HG03196 (cell line): ENCODE measurements at regions not wholly inside any gene's neighbourhood (a gene's known extent, or its start where the extent isn't known, plus 50 kb on each side); places are given as distances from the start of the nearest gene placed in this dataset.

Source experiments
- ATAC-seq: cut with Tn5 transposase; IDR thresholded peaks from one replicate; pipeline ENCODE4 v1.9.1; 2021; ENCODE audit not compliant: unreplicated experiment

DNA sequence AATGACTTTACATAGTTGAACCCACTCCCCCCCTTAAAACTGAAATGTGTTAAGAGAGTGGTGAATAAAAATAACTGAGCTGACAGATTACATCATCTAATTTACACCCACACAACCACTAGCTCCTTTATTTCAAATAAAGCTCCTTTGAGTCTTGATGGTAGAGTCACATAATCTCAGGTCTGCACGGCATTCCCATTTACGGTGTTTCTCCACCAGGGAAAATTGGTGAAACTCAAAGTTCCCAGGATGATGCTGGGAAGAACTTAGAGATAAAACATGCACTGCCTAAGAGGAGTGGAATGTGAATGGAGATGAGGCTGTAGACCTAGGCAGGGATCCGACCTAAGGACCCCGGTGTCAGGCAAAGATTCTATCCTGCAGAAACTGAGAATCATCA lies 727.8 kb upstream of the ADAMTS5 start:
- ATAC-seq = no peak

DNA sequence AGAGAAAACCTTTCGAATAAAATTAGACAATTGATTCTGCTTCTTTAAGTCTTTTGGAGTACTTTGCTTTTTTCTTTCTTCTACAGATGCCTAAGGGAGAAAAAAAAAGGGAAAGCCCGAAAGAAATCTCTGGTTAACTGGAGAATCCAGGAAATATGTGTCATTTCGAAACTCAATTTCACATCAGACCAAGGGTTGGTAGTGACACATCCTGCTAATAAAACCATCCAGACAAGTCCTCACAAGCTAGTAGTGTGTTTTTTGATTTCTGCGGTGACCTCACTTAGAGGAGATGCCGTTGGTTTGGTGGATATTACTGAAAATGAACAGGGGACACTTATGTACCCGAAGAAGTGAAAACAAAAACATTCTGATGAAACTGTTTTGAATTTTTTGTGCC lies 726.5 kb upstream of the ADAMTS5 start:
- no peak for ATAC-seq

- no peak for ATAC-seq
Measured at GRCh38 chr21:27691516-27691915, 724.6 kb upstream of the ADAMTS5 start.

GRCh38 chr21:27691006-27691405 lies 724.1 kb upstream of the ADAMTS5 start:
- ATAC-seq = no peak

DNA sequence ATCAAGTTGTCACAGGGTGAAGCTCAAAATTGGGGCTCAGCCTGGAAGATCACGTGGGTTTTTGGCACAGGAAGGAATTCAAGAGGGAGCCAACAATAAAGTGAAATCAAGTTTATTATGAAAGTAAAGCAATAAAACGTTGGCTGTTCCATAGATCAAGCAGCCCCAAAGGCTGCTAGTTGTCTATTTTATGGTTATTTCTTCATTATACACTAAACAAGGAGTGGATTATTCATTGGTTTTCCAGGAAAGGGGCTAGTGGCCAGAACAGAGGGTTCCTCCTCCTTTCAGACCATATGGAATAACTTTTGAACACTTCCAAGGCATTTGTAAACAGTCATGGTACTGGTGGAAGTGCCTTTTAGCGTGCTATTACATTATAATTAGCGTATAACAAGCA lies 723.5 kb upstream of the ADAMTS5 start:
- ATAC-seq = no peak

GRCh38 chr21:27688773-27689172 lies 721.9 kb upstream of the ADAMTS5 start:
- ATAC-seq = no peak

GRCh38 chr21:27683292-27683691 lies 716.4 kb upstream of the ADAMTS5 start:
- ATAC-seq = no peak

- no peak for ATAC-seq
Measured at GRCh38 chr21:27681841-27682240, 715.0 kb upstream of the ADAMTS5 start.

DNA sequence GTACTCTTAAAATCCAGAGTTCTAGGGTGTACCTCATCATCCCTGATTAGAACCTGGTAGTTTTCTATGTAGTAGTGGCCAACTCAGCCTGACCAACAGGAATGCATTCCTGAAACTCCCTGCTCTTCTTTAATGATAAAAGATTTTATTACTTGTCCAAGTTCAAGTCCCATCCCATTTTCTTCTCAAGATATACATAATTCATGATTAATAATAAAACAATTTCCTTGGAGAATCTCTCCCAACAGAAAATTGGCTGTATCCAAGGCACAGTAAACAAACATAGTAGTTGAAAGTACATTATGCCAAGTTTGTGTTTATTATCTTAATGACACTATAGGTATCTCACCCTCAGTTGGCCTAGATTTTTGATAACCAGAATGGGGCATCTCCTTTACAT lies 714.1 kb upstream of the ADAMTS5 start:
- ATAC-seq = no peak

- no peak for ATAC-seq
Measured at GRCh38 chr21:27680181-27680580, 713.3 kb upstream of the ADAMTS5 start.

DNA sequence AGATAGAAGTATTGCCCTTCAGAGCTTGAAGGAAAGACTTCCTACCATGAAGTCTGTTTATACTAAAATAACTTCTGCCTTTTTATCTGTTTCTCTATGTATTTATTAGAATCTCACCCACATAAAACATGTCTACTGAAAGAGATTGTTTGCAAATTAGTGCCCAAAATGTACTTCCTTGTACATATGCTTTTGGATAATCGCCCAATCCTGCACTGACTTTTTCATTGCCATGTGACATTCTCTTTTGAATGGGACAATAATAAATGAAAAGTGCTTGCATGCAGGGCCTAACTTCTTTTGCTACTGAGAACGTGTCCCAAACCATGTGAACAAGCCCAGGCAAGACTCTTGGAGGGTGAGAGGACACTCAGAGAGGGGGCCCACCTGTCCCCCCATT lies 711.6 kb upstream of the ADAMTS5 start:
- no peak for ATAC-seq

DNA sequence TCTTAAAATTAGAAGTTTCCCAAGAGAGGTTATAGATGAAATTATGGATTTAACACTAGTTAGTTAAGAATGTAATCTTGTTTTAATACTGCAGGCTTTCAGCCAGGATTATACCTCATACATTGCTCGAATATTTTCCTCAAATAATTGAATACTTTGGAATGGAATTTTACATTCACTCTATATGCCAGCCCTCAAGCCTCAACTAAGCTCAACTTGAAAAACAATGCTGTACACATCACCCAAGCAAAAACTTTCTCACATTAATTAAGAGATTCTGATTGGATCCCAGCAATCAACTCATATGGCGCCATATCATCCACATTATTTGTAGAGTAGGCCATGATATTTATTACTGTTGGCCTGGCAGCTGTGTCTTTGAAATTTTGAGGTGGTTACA lies 710.7 kb upstream of the ADAMTS5 start:
- ATAC-seq = no peak

- ATAC-seq = no peak
Measured at GRCh38 chr21:27675306-27675705, 708.4 kb upstream of the ADAMTS5 start.

DNA sequence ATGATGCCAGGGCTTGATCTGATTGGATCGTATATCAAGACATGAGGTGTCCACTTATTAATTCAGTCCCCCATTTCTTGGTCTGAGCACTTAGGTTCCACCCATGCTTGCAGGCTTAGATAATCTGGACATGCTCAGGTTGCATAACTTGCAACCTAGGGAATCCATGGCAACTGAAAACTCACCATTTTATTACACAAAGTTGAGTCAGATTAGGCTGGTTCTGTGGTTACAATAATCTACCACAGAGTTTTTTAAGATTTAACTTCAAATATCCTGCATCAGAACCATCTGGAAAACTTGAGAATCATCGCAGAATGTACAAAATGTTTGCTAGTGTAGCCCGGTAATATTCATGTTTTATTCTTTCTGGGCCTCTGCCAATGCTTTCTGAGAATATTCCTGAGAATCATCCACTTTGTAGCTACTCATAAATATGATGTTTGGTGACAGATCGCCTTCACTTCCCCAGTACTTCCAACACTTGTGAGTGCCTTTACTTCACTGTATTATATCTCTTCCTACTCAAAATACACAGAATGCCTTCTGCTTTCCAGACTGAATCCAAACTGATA lies 707.2 kb upstream of the ADAMTS5 start:
- no peak for ATAC-seq

DNA sequence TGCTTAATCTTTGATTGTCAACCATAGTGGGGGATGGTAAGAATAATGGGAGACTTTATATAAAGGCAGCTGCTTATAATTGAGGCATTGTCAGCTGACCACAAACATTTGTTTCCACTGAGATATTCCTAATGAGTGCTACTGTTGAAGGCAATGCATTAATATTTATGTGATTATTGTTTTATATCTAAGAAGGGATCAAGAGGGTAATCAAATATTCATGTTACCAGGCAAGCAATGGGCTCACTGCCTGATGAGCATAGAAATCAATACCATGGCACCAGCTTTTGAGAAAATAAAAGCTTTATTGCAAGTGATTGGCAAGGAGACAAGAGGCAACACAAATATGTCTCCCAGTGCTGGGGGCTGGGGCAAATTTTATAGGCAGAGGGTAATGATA lies 706.7 kb upstream of the ADAMTS5 start:
- ATAC-seq = no peak

- no peak for ATAC-seq
Measured at GRCh38 chr21:27671207-27671606, 704.3 kb upstream of the ADAMTS5 start.

DNA sequence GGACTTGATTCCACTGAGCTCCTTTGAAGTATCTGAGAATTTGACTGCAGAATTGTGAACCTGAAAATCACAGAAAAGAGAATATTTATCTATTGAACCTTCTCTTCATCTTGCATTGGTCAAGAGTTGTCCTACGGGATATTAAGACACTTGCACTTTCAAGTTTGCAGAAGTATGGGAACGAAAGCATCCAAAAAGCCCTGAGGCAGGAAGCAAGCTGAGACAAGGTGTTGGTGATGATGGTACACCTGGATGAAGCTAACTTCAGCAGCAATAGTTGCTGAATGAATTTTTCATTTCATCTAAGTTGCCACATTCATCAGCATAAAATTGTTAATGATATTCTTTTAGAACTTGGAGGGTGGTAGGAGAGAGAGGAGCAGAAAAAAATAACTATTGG lies 686.6 kb upstream of the ADAMTS5 start:
- no peak for ATAC-seq

- ATAC-seq = no peak
Measured at GRCh38 chr21:27649762-27650161, 682.9 kb upstream of the ADAMTS5 start.

- no peak for ATAC-seq
Measured at GRCh38 chr21:27649323-27649722, 682.4 kb upstream of the ADAMTS5 start.

DNA sequence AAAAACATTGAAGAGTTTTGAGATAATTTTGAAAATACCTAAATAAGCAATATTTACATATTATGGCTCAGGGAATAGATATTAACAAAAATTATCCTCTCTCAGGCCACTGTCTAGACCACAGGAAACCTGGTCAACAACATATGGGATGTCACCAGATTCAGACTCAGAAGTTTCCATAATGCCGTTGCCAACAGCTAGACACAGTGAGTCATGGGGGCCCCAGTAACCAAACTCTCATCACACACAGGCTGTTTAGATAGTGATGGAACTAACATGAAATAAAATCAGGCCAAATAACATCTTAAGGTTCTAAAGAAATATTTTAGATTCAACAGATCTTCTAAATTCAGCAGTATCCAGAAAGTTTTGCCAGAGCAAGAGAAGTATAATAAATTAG lies 681.7 kb upstream of the ADAMTS5 start:
- ATAC-seq = no peak

DNA sequence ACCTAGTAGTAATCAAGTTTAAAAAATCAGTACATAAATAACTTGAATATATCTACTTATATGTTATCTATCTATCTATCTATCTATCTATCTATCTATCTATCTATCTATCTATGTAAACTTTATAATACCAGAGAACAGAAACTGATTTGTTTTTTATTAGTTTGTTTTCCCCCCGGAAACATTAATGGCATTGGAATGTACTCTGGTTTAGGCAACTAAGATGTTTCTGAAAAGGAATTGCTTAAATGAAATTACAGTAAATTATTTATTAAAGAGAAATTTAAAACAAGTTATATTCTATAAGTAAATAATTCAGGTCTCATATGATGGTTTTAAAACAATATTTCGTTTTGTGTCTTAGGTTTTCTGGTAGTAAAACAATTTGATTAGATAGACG lies 681.0 kb upstream of the ADAMTS5 start:
- ATAC-seq = no peak

- ATAC-seq = no peak
Measured at GRCh38 chr21:27647401-27647800, 680.5 kb upstream of the ADAMTS5 start.

DNA sequence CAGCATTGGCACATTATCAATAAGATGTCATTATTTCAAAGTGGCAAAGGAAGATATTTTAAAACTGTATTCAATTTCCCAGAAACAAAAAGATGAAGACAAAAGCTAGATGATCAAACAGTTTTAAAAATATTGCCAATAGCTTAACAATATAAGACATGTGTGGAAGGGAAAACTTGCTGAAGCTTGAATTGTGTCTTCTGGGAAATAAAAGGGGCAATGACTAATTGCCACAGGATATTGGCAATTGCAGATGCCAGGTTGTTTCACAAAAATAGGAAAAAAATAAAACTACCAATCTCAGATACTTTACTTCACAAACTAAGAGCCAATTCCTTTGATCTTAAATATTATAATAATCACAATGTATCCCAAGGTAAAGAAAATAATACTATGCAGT lies 679.8 kb upstream of the ADAMTS5 start:
- ATAC-seq = no peak

GRCh38 chr21:27646056-27646455 lies 679.2 kb upstream of the ADAMTS5 start:
- ATAC-seq = no peak
